Myocyte (in vitro differentiated cells): ENCODE measurements at regions not wholly inside any gene's neighbourhood (a gene's known extent, or its start where the extent isn't known, plus 50 kb on each side); places are given as distances from the start of the nearest gene placed in this dataset.
"Not testable (repeated sequence)": the region's sequence is repeated elsewhere in the genome, so short reads cannot be mapped to it uniquely, and the experiment has no call there.

Source experiments
- DNase-seq: peaks from one replicate; pipeline ENCODE4 v3.0.0-alpha.2; 2012; ENCODE audit warnings: low read depth

DNA sequence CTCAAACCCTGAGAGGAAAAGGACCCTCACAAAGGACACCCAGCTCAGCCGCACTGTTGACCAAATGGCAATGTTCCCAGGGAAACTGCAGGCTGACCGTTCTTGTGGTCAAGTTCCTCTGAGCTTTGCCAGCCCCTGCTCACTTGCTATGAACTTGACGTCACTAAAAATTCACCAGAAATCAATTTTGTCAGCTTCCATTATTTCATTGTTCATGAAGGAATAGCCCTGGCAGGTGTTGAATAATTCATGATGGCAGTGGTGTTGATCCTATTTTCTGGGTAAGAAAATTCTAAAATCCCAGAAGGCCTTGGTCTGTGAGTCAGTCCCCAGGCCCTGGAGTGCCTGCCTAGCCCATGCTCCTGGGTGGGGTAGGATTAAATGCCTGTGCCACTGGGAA lies 318.9 kb downstream of the ZNF326 start:
- peak; percentile 15 for DNase-seq

- no peak for DNase-seq
These were observed 314.9 kb downstream of the ZNF326 start for GRCh38 chr1:90309806-90310205.

GRCh38 chr1:90308421-90308820 lies 313.5 kb downstream of the ZNF326 start:
- no peak for DNase-seq

- no peak for DNase-seq
These were observed 310.7 kb downstream of the ZNF326 start for GRCh38 chr1:90305577-90305976.

- no peak for DNase-seq
These were observed 301.4 kb downstream of the ZNF326 start for GRCh38 chr1:90296327-90296726.

- DNase-seq = no peak
These were observed 300.6 kb downstream of the ZNF326 start for GRCh38 chr1:90295534-90295933.

DNA sequence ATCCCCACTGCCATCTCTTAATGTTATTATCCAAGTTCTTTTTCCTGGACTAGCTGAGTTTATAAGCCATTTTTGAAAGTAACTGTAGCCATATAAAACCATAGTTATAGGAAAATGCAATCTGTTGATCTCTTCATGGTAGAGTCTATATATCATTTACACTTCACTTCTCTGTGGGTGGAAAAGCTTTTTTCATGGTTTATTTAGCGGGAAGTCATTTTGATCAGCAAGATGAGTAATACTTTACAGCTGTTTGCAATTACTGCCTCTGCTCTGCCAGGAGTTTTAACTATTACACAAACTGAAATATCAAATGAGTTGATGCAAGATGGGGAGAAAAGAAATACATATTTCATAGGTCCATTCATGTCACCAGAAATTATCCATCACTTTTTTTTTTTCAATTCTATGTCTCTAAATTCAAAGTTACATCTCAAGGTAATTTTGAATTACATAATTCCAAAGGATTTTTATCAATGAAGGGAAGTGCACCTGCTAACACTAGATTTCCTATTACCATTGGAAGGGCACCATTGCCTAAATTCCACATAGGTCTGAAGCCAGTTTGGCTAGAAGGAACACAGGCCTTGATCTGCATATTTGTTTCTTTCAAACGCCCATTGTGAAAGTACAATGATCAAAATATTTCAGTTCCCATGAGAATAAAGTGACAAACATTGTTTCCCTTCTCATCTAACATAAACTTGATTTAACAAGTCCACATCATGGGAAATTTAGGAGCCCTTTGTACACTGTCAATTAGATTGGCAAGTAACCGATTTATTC lies 296.7 kb downstream of the ZNF326 start:
- DNase-seq = no peak

DNA sequence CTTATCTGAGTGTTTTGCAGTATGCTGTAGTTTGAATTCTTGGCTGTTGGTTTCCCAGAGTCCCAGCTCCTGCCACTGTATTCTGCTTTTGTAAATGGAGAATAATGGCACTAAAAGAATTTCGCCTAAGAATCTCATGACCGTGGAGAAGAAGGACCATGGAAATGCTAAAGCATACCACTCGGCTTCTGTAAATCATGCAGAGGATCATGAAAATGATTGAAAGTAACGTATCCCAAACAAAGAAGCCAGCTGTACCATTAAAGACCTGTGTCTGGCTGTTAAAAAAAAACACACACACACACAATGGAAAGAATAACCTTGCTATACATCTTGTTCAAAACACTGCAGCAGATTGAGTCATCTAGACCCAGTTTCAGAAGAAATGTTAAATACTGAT lies 287.9 kb downstream of the ZNF326 start:
- no peak for DNase-seq

GRCh38 chr1:90281886-90282285 lies 287.0 kb downstream of the ZNF326 start:
- DNase-seq = not testable (repeated sequence)

DNA sequence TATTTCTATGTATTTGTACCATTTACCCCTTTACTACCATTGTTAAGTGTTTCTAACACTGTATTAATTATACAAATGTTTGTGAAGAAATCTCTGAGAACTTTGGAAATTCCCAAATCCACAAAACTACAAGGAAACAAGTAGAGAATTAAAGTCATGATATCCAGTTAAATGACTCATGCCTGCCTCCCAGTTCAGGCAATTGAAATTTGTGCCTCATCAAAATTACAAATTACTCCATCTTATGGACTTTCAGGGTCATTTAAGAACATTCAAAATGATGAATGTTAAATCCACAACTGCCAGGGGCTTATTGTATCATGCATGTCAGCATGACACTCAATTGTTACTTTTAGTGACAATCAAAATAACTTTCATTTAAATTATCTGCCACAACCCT lies 282.4 kb downstream of the ZNF326 start:
- no peak for DNase-seq

- DNase-seq = no peak
These were observed 279.5 kb downstream of the ZNF326 start for GRCh38 chr1:90274376-90274775.

- no peak for DNase-seq
These were observed 278.4 kb downstream of the ZNF326 start for GRCh38 chr1:90273241-90273774.

- no peak for DNase-seq
These were observed 267.9 kb downstream of the ZNF326 start for GRCh38 chr1:90262791-90263190.

- DNase-seq = no peak
These were observed 267.4 kb downstream of the ZNF326 start for GRCh38 chr1:90262286-90262685.

GRCh38 chr1:90246069-90246468 lies 251.2 kb downstream of the ZNF326 start:
- DNase-seq = no peak

DNA sequence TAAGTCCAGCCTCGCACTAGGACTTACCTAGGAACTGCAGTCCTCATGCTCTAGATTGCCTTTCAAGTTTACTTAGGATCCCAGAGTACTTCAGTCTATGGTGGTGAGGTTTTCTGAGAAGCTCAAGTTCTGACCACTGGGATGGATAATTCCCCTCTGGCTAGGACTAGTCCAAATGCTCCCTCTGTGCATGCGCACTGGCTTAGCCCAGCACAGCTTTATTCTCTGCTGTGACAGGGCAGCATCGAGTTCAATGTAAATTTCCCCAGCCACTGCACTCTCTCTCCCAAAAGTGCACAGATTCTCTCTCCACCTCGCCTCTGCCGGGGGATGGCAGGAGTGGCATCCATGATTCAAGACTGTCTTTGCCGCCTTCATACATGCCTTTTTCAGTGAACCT lies 241.6 kb downstream of the ZNF326 start:
- DNase-seq = no peak

- DNase-seq = no peak
These were observed 228.5 kb downstream of the ZNF326 start for GRCh38 chr1:90223401-90223800.

DNA sequence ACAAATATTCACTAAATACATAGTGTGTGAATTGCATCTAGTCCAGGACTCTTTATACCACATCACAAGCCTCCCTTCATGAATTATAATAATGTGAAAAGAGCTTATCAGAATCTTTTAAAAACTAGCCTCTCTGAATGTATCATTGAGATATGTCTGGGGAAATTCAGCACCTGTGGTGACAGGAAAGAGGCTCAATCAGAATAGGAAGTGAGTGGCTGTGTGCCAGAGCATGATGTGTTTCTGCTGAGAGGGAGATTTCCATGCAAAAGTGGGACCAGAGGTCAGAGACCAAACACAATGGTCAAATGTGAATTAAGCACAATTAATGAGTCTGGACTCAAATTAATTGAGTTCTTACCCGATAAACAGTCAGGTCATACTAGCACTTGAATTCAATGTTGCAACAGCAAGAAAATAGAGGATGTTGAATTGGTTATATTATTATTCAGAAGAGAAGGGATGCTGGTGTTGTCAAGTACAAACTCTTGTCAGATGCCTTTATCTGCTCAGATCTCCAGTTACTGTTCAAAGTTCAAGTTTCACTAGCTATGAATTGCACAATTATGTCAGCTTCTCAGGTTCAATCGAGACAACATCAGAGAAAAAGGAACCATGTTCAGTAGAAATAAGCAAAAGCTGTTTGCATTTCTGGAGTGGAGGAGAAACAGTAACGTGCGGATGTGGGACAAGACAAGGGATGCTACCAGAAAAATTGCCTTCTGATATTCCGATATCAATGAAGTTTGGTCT lies 226.2 kb downstream of the ZNF326 start:
- no peak for DNase-seq

DNA sequence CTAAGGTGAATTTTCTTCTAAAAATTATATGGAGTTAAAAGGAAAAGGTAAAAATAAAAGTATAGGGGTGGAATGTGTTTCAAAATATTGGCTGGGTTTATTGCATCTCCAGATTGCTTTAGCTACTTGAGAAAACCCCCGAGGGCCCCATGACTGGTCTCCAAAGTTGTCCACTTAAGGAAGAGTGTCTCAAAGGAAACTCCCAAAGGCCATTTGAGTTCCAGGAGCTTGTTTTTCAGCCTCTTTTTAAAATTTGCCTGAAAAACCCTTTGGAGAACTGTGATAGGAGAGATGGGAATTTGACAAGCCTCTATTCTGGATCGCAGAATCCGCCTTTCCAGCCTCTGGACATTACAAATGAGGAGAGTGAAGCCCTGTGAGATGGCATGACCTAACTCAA lies 225.6 kb downstream of the ZNF326 start:
- no peak for DNase-seq

DNA sequence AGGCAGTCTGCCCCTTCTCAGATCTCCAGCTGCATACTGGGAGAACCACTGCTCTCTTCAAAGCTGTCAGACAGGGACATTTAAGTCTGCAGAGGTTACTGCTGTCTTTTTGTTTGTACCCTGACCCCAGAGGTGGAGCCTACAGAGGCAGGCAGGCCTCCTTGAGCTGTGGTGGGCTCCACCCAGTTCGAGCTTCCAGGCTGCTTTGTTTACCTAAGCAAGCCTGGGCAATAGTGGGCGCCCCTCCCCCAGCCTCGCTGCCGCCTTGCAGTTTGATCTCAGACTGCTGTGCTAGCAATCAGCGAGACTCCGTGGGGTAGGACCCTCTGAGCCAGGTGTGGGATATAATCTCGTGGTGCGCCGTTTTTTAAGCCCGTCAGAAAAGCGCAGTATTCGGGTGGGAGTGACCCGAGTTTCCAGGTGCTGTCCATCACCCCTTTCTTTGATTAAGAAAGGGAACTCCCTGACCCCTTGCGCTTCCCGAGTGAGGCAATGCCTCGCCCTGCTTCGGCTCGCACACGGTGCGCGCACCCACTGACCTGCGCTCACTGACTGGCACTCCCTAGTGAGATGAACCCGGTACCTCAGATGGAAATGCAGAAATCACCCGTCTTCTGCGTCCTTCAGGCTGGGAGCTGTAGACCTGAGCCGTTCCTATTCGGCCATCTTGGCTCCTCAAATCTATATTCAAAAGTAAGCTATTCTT lies 224.4 kb downstream of the ZNF326 start:
- not testable (repeated sequence) for DNase-seq

DNA sequence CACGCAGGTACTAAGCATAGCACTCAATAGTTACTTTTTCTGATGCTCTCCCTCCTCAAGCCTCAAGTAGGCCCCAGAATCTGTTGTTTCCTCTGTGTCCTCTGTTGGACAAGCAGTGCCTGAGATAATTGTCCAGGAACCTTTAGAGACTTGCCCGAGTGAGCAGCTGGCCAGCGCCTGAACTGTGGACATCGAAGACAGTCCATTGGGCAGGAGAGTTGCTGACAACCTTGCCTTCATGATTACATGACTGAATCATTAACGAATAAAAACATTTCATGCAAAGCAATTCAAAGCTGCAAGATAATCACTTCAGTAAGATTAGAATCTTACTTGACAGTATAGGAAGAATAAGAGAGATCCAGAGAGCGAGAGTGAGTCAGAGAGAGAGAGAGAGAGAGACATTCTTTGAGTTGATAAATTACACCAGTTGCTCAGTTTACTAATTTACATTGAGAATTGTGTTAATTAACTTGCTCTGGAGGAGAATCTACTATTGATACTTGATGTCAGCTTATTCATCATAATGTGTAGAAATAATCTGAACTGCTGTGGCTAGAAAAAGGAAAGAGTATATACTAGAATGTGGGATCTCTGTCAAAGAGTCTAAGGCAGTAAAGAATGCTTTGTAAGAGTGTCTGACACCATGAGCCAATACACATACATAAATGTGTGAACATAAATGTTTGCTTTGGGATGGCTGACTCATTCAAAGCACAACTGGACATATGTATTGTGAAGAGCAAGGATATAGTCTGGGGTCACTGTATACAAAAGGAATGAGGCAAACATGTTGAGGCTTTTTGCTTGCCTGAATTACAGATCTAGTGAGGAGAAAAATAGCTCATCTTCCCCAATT lies 216.0 kb downstream of the ZNF326 start:
- DNase-seq = no peak
